ENCODE measurements at regions not wholly inside any gene's neighbourhood (a gene's known extent, or its start where the extent isn't known, plus 50 kb on each side); places are given as distances from the start of the nearest gene placed in this dataset.
"Not testable (repeated sequence)": the region's sequence is repeated elsewhere in the genome, so short reads cannot be mapped to it uniquely, and the experiment has no call there.

DNA sequence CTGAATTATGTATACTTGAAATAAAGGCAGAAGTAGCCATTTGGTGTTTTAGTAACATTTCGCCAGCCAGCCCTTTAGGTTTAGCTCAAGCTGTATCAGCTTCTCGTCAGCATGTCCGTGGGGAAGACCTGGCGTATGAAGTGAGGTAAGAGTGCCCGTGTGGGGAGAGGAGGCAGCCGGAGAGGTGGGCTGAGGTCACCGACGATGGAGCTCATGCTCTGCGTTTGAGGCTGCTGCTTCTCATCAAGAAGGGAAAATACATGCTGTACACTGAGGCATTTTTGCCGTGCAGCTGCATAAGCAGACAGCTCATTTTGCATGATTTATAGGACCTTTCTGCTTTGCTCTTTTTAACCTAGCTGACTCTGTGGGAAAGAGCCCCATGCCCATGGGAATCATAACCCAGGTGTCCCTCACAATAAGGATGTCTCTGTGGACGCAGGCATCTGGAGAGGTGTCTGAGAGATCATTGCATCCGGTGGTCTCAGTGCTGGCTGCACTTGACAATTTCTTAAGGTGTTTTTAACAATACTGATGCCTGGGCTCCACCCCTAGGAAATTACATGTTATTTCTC lies 179.1 kb downstream of the ABCC12 start:
- intact Hi-C loops (cut with DNase I) = no loop called here
- peak in 2 of 10 donors; percentile 13 to 82 for DNase-seq

GRCh38 chr16:47974971-47975370 lies 180.8 kb downstream of the ABCC12 start:
- DNase-seq; intact Hi-C loops (cut with DNase I): not testable (repeated sequence)

DNA sequence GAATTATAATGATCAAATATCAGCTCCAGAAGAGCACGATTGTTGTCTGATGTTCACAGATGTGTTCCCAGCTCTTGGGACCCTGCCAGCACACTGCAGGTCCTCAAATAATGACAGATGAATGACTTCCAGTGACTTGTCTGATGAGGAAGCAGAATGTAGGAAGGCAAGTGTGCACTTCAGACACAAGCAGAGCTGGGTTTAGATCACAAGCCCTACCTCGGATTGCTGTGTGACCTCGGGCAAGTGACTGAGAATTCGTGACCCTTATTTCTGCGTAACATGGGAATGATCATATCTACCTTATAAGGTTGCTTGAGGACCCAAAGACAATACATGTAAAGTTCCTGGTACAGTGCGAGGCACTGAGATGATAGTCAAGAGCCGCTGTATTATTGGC lies 182.2 kb downstream of the ABCC12 start:
- intact Hi-C loops (cut with DNase I) = no loop called here
- no peak for DNase-seq

GRCh38 chr16:47972246-47972985 lies 183.4 kb downstream of the ABCC12 start:
- intact Hi-C loops (cut with DNase I) = no loop called here
- DNase-seq = no peak

- no peak for DNase-seq
- intact Hi-C loops (cut with DNase I) = no loop called here
Observed at GRCh38 chr16:47971225-47971624, 184.6 kb downstream of the ABCC12 start.

- no peak for DNase-seq
Observed at GRCh38 chr16:47970291-47970931, 185.4 kb downstream of the ABCC12 start.

GRCh38 chr16:47967374-47967773 lies 188.4 kb downstream of the ABCC12 start:
- intact Hi-C loops (cut with DNase I) = no loop called here
- no peak for DNase-seq

More at GRCh38 chr16:47970291-47970931, 185.4 kb downstream of the ABCC12 start:
- intact Hi-C loops (cut with DNase I) = no loop called here

- no peak for DNase-seq
- intact Hi-C loops (cut with DNase I) = no loop called here
Observed at GRCh38 chr16:47966325-47966724, 189.5 kb downstream of the ABCC12 start.

DNA sequence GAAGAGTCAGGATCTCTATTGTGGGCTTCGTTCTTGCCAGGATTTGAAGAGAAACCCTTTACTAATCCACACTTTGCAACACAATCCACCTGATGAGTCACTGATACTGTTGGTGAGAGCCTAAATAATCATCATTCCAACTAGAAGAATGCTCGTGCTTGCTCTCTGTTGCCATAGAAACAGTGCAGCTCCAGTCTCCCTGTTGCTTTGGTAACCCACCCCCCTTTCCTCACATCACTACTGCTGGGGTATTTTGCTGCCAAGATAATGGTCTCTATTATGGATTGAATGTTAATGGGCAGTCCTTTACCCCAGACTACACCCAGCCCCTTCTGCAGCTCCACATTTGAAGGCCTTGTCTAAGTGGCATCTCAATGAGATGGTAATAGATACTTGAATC lies 190.4 kb downstream of the ABCC12 start:
- intact Hi-C loops (cut with DNase I) = no loop called here
- DNase-seq = peak in 1 of 10 donors; percentile 12

DNA sequence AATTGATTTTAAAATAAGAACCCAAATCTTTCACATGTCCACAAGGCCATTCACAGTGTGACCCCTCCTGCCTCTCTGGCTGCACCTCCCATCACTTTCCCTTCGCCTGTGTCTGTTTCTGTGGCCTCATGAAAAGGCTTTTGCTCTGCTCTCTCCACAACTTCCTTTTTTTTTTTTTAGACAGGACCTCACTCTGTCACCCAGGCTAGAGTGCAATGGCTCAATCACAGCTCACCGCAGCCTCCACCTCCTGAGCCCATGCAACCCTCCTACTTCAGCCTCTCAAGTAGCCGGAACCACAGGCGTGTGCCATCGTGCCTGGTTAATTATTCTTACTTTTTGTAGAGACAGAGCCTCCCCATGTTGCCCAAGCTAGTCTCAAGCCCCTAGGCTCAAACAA lies 197.1 kb downstream of the ABCC12 start:
- DNase-seq = no peak
- intact Hi-C loops (cut with DNase I) = no loop called here

- intact Hi-C loops (cut with DNase I) = no loop called here
- DNase-seq = no peak
Observed at GRCh38 chr16:47956916-47957315, 198.9 kb downstream of the ABCC12 start.

DNA sequence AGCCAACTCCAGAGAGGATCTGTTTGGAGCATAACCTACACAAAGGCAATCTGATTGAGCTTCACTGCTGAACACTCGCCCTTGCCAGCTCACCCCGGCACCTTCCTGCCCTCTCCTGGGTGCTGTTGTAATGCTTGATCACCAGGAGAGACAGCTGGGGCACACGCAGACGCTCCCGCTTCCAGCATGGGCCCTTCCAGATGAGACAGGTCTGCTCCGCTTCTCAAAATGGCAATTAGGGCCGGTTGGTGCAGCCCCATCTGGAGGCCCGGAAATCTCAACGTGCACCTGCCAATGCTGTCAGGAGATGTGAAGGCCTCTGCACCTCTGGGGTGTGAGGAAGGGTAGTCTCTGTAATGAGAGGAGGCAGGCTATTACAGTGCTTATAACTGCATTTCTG lies 206.1 kb downstream of the ABCC12 start:
- no peak for DNase-seq
- intact Hi-C loops (cut with DNase I) = no loop called here

GRCh38 chr16:47949276-47949675 lies 206.5 kb downstream of the ABCC12 start:
- intact Hi-C loops (cut with DNase I) = no loop called here

GRCh38 chr16:47947723-47948122 lies 208.1 kb downstream of the ABCC12 start:
- intact Hi-C loops (cut with DNase I) = no loop called here
- DNase-seq = no peak

More at GRCh38 chr16:47949276-47949675, 206.5 kb downstream of the ABCC12 start:
- no peak for DNase-seq

DNA sequence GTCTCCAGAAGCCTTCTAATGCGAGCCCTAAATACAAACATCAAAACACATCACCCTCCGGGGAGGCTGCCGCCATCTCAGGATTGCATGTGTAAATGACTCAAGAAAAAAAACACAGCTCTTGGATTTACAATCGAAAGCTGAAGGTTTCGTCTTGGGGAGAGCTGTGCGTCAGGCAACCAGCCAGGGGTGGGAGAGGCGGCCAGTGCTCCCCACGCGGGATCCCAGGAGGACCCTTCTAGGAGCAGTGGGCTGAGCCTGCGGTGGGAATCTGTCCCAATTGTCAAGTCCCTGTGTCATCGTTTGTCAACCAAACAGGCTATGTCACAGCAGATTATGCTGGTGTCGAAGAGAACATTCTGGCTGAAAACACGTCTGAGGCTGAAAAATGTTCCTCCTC lies 209.7 kb downstream of the ABCC12 start:
- DNase-seq = peak in 1 of 10 donors; percentile 75
- intact Hi-C loops (cut with DNase I) = no loop called here

- intact Hi-C loops (cut with DNase I) = no loop called here
- DNase-seq = no peak
Observed at GRCh38 chr16:47944589-47944988, 211.2 kb downstream of the ABCC12 start.

DNA sequence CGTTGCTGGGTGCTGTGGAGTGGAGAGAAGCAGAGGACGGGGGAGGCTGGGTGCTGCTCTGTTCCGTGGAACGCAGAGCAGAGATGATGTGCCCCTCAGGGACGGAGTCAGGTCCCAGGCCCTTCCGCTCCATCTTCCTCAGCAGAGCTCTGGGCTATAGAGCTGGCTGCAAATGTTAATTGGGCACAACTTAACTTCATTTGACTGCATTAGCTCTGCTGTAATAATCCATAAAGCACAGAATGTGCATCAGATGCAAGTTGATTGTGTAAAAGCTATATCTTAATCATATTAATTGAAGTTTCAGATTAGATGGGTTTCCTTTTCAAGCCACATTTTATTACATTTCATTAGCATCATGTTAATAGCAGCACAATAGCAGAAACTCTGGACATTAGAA lies 212.6 kb downstream of the ABCC12 start:
- intact Hi-C loops (cut with DNase I) = no loop called here
- no peak for DNase-seq

DNA sequence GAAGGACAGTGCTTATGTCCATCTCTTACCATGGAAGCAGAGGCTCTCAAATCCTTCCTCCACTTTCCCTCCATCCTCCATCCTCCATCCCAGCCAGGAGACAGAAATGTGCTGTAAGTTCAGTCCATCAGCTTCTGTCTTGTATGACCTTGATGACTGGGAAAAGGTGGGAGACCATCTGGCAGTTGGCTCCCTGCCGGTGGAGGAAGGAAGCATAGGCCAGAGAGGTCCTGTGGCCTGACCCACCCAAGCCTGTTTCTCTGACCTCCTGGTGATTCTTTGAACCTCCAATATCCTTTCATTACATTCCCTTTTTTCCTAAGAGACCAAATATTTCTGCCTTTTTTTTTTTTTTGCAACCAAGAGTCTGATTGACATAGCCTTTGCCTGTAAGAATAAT lies 215.3 kb downstream of the ABCC12 start:
- intact Hi-C loops (cut with DNase I) = no loop called here
- no peak for DNase-seq

- intact Hi-C loops (cut with DNase I) = no loop called here
Observed at GRCh38 chr16:47939680-47940079, 216.1 kb downstream of the ABCC12 start.

GRCh38 chr16:47938272-47938671 lies 217.5 kb downstream of the ABCC12 start:
- intact Hi-C loops (cut with DNase I) = no loop called here
- no peak for DNase-seq

More at GRCh38 chr16:47939680-47940079, 216.1 kb downstream of the ABCC12 start:
- DNase-seq = no peak

DNA sequence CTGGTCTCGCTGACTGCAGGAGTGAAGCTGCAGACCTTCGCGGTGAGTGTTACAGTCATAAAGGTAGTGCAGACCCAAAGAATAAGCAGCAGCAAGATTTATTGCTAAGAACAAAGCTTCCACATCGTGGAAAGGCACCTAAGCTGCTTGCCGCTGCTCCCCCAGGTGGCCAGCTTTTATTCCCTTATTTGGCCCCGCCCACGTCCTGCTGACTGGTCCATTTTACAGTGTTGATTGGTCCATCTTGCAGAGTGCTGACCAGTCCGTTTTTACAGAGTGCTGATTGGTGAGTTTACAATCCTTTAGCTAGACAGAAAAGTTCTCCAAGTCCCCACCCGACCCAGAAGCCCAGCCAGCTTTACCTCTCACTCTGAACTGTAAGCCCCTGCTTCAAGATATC lies 227.8 kb downstream of the ABCC12 start:
- intact Hi-C loops (cut with DNase I) = loop anchor here (5.0 kb wide), 1 partner anchor 396 kb away; no protein-coding TSS in a partner anchor
- no peak for DNase-seq

GRCh38 chr16:47927330-47927729 lies 228.5 kb downstream of the ABCC12 start:
- intact Hi-C loops (cut with DNase I) = loop anchor here (5.0 kb wide), 1 partner anchor 395 kb away; no protein-coding TSS in a partner anchor

More at GRCh38 chr16:47927330-47927729, 228.5 kb downstream of the ABCC12 start:
- DNase-seq = no peak
